ENCODE measurements at regions not wholly inside any gene's neighbourhood (a gene's known extent, or its start where the extent isn't known, plus 50 kb on each side); places are given as distances from the start of the nearest gene placed in this dataset.
"Not testable (repeated sequence)": the region's sequence is repeated elsewhere in the genome, so short reads cannot be mapped to it uniquely, and the experiment has no call there.

- no peak for DNase-seq (ENCODE audit: low read depth)
- H3K4me3 ChIP-seq (ENCODE audit: low read depth, low read length), result no peak overlapping the region
- TF ChIP-seq CTCF (IDR thresholded peaks at IDR 0.05; ENCODE audit: low read depth, low read length, missing control alignments), result no peak
Observed at GRCh38 chr9:12305211-12305610, 388.0 kb upstream of the TYRP1 start.

- no peak for TF ChIP-seq CTCF (IDR thresholded peaks at IDR 0.05; ENCODE audit: low read depth, low read length, missing control alignments)
- H3K4me3 ChIP-seq (ENCODE audit: low read depth, low read length), result no peak overlapping the region
Observed at GRCh38 chr9:12314589-12314988, 378.6 kb upstream of the TYRP1 start.

GRCh38 chr9:12318732-12319685 lies 374.2 kb upstream of the TYRP1 start:
- no peak overlapping the region for H3K4me3 ChIP-seq (ENCODE audit: low read depth, low read length)
- no peak for TF ChIP-seq CTCF (IDR thresholded peaks at IDR 0.05; ENCODE audit: low read depth, low read length, missing control alignments)
- DNase-seq (ENCODE audit: low read depth), result no peak

More at GRCh38 chr9:12314589-12314988, 378.6 kb upstream of the TYRP1 start:
- no peak for DNase-seq (ENCODE audit: low read depth)

- H3K4me3 ChIP-seq (ENCODE audit: low read depth, low read length), result no peak overlapping the region
- TF ChIP-seq CTCF (IDR thresholded peaks at IDR 0.05; ENCODE audit: low read depth, low read length, missing control alignments), result no peak
- DNase-seq (ENCODE audit: low read depth), result no peak
Observed at GRCh38 chr9:12329623-12329985, 363.6 kb upstream of the TYRP1 start.

- DNase-seq (ENCODE audit: low read depth); H3K4me3 ChIP-seq (ENCODE audit: low read depth, low read length): not testable (repeated sequence)
Observed at GRCh38 chr9:12333966-12334365, 359.2 kb upstream of the TYRP1 start.

- H3K4me3 ChIP-seq (ENCODE audit: low read depth, low read length), result no peak overlapping the region
- TF ChIP-seq CTCF (IDR thresholded peaks at IDR 0.05; ENCODE audit: low read depth, low read length, missing control alignments), result no peak
- no peak for DNase-seq (ENCODE audit: low read depth)
Observed at GRCh38 chr9:12350775-12351174, 342.4 kb upstream of the TYRP1 start.

- DNase-seq (ENCODE audit: low read depth), result no peak
- no peak for TF ChIP-seq CTCF (IDR thresholded peaks at IDR 0.05; ENCODE audit: low read depth, low read length, missing control alignments)
- H3K4me3 ChIP-seq (ENCODE audit: low read depth, low read length), result no peak overlapping the region
Observed at GRCh38 chr9:12351293-12352044, 341.7 kb upstream of the TYRP1 start.
